ENCODE measurements at regions not wholly inside any gene's neighbourhood (a gene's known extent, or its start where the extent isn't known, plus 50 kb on each side); places are given as distances from the start of the nearest gene placed in this dataset.
"Not testable (repeated sequence)": the region's sequence is repeated elsewhere in the genome, so short reads cannot be mapped to it uniquely, and the experiment has no call there.

GRCh38 chr10:90031776-90032175 is 330.4 kb downstream of the KIF20B start:
- 93 to 96% methylated on average over 1 of the region's 1 CpG for WGBS, 2 donors
- TF ChIP-seq CTCF (IDR thresholded peaks at IDR 0.05; ENCODE audit: control extremely low read depth, extremely low read depth): no peak
- Histone ChIP-seq H3K27me3 (ENCODE audit: control insufficient read depth in 3 of 3, insufficient read depth in 3 of 3, low read length in 2 of 3) (no peaks in the 10 kb centered on the region), H3K9ac (ENCODE audit: insufficient read depth in 1 of 2, low read length in 2 of 2) (no peak overlapping the region), H3K27ac (ENCODE audit: low read depth in 1 of 2, low read length in 1 of 2) (no peak overlapping the region), H3K4me1 (ENCODE audit: control insufficient read depth in 5 of 5, insufficient read depth in 5 of 5, low read length in 5 of 5) (no peaks in the 10 kb centered on the region), H3K9me3 (ENCODE audit: control insufficient read depth in 4 of 4, insufficient read depth in 3 of 4, low read length in 3 of 4) (peaks cover 0 to 4% (median 0%) of the 10 kb centered on the region in 4 donors), H3K4me3 (no peak overlapping the region), H3K36me3 (ENCODE audit: control insufficient read depth in 4 of 4, insufficient read depth in 4 of 4, low read length in 4 of 4) (no peaks in the 10 kb centered on the region)
- no peak for DNase-seq
- ATAC-seq (ENCODE audit: insufficient read depth, low FRiP score): no peak

GRCh38 chr10:90032519-90032918 is 331.1 kb downstream of the KIF20B start:
- Histone ChIP-seq H3K4me3 (no peak overlapping the region), H3K27me3 (ENCODE audit: control insufficient read depth in 3 of 3, insufficient read depth in 3 of 3, low read length in 2 of 3) (no peaks in the 10 kb centered on the region), H3K27ac (ENCODE audit: low read depth in 1 of 2, low read length in 1 of 2) (no peak overlapping the region), H3K4me1 (ENCODE audit: control insufficient read depth in 5 of 5, insufficient read depth in 5 of 5, low read length in 5 of 5) (no peaks in the 10 kb centered on the region), H3K36me3 (ENCODE audit: control insufficient read depth in 4 of 4, insufficient read depth in 4 of 4, low read length in 4 of 4) (no peaks in the 10 kb centered on the region), H3K9ac (ENCODE audit: insufficient read depth in 1 of 2, low read length in 2 of 2) (no peak overlapping the region), H3K9me3 (ENCODE audit: control insufficient read depth in 4 of 4, insufficient read depth in 3 of 4, low read length in 3 of 4) (peaks cover 0 to 4% (median 0%) of the 10 kb centered on the region in 4 donors)
- no peak for ATAC-seq (ENCODE audit: insufficient read depth, low FRiP score)
- TF ChIP-seq CTCF (IDR thresholded peaks at IDR 0.05; ENCODE audit: control extremely low read depth, extremely low read depth): no peak
- no peak for DNase-seq

GRCh38 chr10:90034862-90035261 is 333.5 kb downstream of the KIF20B start:
- ATAC-seq (ENCODE audit: insufficient read depth, low FRiP score): not testable (repeated sequence)

GRCh38 chr10:90041585-90041984 is 340.2 kb downstream of the KIF20B start:
- no peak for ATAC-seq (ENCODE audit: insufficient read depth, low FRiP score)
- Histone ChIP-seq H3K4me3 (no peak overlapping the region), H3K27me3 (ENCODE audit: control insufficient read depth in 3 of 3, insufficient read depth in 3 of 3, low read length in 2 of 3) (no peaks in the 10 kb centered on the region), H3K27ac (ENCODE audit: low read depth in 1 of 2, low read length in 1 of 2) (no peak overlapping the region), H3K9ac (ENCODE audit: insufficient read depth in 1 of 2, low read length in 2 of 2) (no peak overlapping the region), H3K36me3 (ENCODE audit: control insufficient read depth in 4 of 4, insufficient read depth in 4 of 4, low read length in 4 of 4) (no peaks in the 10 kb centered on the region), H3K9me3 (ENCODE audit: control insufficient read depth in 4 of 4, insufficient read depth in 3 of 4, low read length in 3 of 4) (peaks cover 0 to 3% (median under 1%) of the 10 kb centered on the region in 4 donors), H3K4me1 (ENCODE audit: control insufficient read depth in 5 of 5, insufficient read depth in 5 of 5, low read length in 5 of 5) (no peaks in the 10 kb centered on the region)
- TF ChIP-seq CTCF (IDR thresholded peaks at IDR 0.05; ENCODE audit: control extremely low read depth, extremely low read depth): no peak
- no peak for DNase-seq
- WGBS, 2 donors: 82 to 94% methylated on average over 4 of the region's 4 CpGs

More at GRCh38 chr10:90034862-90035261, 333.5 kb downstream of the KIF20B start:
- H3K27ac ChIP-seq (ENCODE audit: low read depth in 1 of 2, low read length in 1 of 2); H3K4me3 ChIP-seq; H3K27me3 ChIP-seq (ENCODE audit: control insufficient read depth in 3 of 3, insufficient read depth in 3 of 3, low read length in 2 of 3); H3K9ac ChIP-seq (ENCODE audit: insufficient read depth in 1 of 2, low read length in 2 of 2); DNase-seq; H3K4me1 ChIP-seq (ENCODE audit: control insufficient read depth in 5 of 5, insufficient read depth in 5 of 5, low read length in 5 of 5); H3K9me3 ChIP-seq (ENCODE audit: control insufficient read depth in 4 of 4, insufficient read depth in 3 of 4, low read length in 3 of 4); H3K36me3 ChIP-seq (ENCODE audit: control insufficient read depth in 4 of 4, insufficient read depth in 4 of 4, low read length in 4 of 4): not testable (repeated sequence)
- 90 to 93% methylated on average over 5 of the region's 5 CpGs for WGBS, 2 donors
